GM12874 (cell line): ENCODE measurements at regions not wholly inside any gene's neighbourhood (a gene's known extent, or its start where the extent isn't known, plus 50 kb on each side); places are given as distances from the start of the nearest gene placed in this dataset.

Experiments used
- TF ChIP-seq, protein P1 (sequence below): IDR thresholded peaks from 2 replicates; pipeline ENCODE4 v1.5.1; 2011; ENCODE audit warnings: low read depth, mild to moderate bottlenecking, control low read depth, low read length, moderate library complexity; ENCODE audit not compliant: insufficient read depth

GRCh38 chr11:37442576-37442975 is 844.5 kb upstream of the RAG2 start:
- TF ChIP-seq, protein P1, sequence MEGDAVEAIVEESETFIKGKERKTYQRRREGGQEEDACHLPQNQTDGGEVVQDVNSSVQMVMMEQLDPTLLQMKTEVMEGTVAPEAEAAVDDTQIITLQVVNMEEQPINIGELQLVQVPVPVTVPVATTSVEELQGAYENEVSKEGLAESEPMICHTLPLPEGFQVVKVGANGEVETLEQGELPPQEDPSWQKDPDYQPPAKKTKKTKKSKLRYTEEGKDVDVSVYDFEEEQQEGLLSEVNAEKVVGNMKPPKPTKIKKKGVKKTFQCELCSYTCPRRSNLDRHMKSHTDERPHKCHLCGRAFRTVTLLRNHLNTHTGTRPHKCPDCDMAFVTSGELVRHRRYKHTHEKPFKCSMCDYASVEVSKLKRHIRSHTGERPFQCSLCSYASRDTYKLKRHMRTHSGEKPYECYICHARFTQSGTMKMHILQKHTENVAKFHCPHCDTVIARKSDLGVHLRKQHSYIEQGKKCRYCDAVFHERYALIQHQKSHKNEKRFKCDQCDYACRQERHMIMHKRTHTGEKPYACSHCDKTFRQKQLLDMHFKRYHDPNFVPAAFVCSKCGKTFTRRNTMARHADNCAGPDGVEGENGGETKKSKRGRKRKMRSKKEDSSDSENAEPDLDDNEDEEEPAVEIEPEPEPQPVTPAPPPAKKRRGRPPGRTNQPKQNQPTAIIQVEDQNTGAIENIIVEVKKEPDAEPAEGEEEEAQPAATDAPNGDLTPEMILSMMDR = no peak

GRCh38 chr11:37422511-37422910 is 824.5 kb upstream of the RAG2 start:
- TF ChIP-seq, protein P1 = no peak

- TF ChIP-seq, protein P1 = no peak
Observed at GRCh38 chr11:37411289-37411688, 813.3 kb upstream of the RAG2 start.

DNA sequence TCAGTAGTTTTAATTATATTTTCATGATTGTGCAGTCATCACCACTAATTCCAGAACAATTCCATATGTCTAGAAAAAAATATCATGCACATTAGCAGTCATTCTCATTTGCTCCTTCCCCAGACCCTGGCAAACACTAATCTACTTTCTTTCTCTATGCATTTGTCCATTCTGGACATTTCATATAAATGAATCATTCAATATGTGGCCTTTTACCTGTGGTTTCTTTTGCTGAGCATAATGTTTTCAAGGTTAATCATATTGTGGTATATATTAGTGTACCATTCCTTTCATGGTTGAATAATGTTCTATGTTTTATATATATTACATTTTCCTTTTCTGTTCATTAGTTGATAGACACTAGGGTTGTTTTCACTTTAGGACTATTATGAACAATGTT is 811.1 kb upstream of the RAG2 start:
- TF ChIP-seq, protein P1 = no peak

DNA sequence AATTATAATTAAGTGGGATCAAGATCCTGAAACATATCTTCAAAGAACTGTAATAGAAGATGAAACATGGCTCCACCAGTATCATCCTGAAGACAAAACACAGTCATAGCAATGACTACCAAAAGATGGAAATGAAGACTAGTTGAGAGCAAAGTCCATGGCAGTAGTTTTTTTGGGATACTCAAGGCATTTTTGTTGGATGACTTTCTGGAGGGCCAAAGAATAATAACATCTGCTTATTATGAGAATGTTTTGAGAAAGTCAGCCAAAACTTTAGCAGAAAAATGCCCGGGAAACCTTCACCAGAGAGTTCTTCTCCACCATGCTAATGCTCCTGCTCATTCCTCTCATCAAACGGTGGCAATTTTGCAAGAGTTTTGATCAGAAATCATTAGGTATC is 809.4 kb upstream of the RAG2 start:
- TF ChIP-seq, protein P1 = no peak

DNA sequence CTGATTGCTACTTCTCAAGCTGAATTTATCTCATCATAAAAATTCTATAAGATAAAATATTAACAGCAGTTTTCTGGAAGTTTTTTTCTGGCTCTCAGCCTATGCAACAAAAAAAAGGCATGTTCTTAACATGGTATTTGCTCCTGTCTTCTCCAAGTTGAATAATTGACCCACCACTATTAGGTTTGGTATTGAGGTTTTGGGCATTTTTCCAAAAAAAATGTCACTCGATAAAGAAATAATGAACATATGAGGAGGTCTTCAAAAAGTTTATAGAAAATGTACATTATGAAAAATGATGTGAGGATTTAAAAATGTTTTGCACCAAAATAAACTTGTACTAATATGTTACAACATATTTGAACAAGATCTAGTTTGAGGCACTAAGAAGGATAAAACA is 808.6 kb upstream of the RAG2 start:
- TF ChIP-seq, protein P1 = no peak

DNA sequence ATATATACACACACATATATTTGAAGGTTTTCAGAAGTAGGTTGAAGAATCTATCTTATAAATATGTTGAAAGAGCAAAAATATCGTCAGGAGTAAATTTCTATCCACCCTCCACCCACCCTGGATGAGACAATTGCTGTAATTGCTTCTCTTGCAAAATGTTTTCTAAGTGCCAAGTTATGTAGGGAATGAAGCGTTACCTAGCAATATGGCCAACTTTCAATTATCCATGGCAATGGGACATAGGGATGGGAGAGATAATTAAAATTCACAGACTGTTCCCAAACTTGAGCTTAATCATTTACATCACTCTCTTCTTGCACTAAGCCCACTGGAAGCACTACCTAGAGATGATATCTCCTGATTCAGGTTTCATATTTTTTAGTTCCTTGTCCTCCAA is 806.2 kb upstream of the RAG2 start:
- TF ChIP-seq, protein P1 = no peak

DNA sequence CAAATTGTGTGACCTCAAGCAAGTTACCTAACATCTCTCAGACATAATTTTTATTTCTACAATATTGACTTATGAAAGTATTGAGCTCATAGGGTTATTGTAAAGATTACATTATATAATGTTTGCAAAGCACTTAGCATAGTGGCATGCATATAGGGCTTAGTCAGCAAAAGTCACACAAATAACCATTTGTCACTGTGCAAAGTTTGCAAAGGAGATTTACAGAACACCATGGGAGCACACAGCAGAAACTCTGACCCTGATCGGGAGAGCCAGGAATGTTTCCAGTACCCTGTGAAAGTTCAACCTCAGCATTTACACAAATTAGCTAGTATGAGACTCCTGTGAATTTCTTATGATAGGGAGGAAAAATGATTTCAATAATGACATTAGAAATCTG is 804.6 kb upstream of the RAG2 start:
- TF ChIP-seq, protein P1 = no peak
